GM12892 (cell line): ENCODE measurements at regions not wholly inside any gene's neighbourhood (a gene's known extent, or its start where the extent isn't known, plus 50 kb on each side); places are given as distances from the start of the nearest gene placed in this dataset.

ENCODE experiments used
- POLR2AphosphoS5 ChIP-seq: IDR thresholded peaks from 2 replicates; pipeline ENCODE4 v1.6.1; 2011; ENCODE audit warnings: low read depth, low read length, control low read depth
- TAF1 ChIP-seq: IDR thresholded peaks from 2 replicates; pipeline ENCODE4 v1.6.1; 2011; ENCODE audit warnings: low read depth, mild to moderate bottlenecking, control low read depth, low read length, borderline replicate concordance

GRCh38 chr6:12364621-12365020 is 74.5 kb downstream of the EDN1 start:
- no peak for TF ChIP-seq TAF1
- no peak for TF ChIP-seq POLR2AphosphoS5
